NOMO-1 treated with dmso at 0.1 percent for 144 hours (cell line): ENCODE measurements at regions not wholly inside any gene's neighbourhood (a gene's known extent, or its start where the extent isn't known, plus 50 kb on each side); places are given as distances from the start of the nearest gene placed in this dataset.

ENCODE experiments used
- DNase-seq: peaks from one replicate; lab custom pipeline; 2025; ENCODE audit not compliant: unreplicated experiment; lab: John Stamatoyannopoulos, UW

- DNase-seq = peak; percentile 54
Measured at GRCh38 chr3:126267169-126267975, 87.0 kb upstream of the ALDH1L1 start.

GRCh38 chr3:126266850-126267168, 86.4 kb upstream of the ALDH1L1 start:
- no peak for DNase-seq

GRCh38 chr3:126266291-126266840, 86.0 kb upstream of the ALDH1L1 start:
- DNase-seq = no peak

GRCh38 chr3:126264952-126265351, 84.6 kb upstream of the ALDH1L1 start:
- DNase-seq = no peak

GRCh38 chr3:126264381-126264780, 84.0 kb upstream of the ALDH1L1 start:
- no peak for DNase-seq

- no peak for DNase-seq
Measured at GRCh38 chr3:126263971-126264370, 83.6 kb upstream of the ALDH1L1 start.

- no peak for DNase-seq
Measured at GRCh38 chr3:126263539-126263938, 83.2 kb upstream of the ALDH1L1 start.

GRCh38 chr3:126262227-126262626, 81.8 kb upstream of the ALDH1L1 start:
- no peak for DNase-seq

- DNase-seq = peak; percentile 70
Measured at GRCh38 chr3:126261037-126261436, 80.7 kb upstream of the ALDH1L1 start.

GRCh38 chr3:126259411-126260391, 79.3 kb upstream of the ALDH1L1 start:
- DNase-seq = peak; percentile 8

GRCh38 chr3:126258670-126259069, 78.3 kb upstream of the ALDH1L1 start:
- DNase-seq = peak; percentile 52

- no peak for DNase-seq
Measured at GRCh38 chr3:126257984-126258383, 77.6 kb upstream of the ALDH1L1 start.

- DNase-seq = no peak
Measured at GRCh38 chr3:126257174-126257573, 76.8 kb upstream of the ALDH1L1 start.

GRCh38 chr3:126256251-126256650, 75.9 kb upstream of the ALDH1L1 start:
- DNase-seq = no peak

GRCh38 chr3:126253072-126253471, 72.7 kb upstream of the ALDH1L1 start:
- no peak for DNase-seq

GRCh38 chr3:126252373-126252772, 72.0 kb upstream of the ALDH1L1 start:
- no peak for DNase-seq

- peak; percentile 6 for DNase-seq
Measured at GRCh38 chr3:126245811-126246727, 65.7 kb upstream of the ALDH1L1 start.
